HG03460 (cell line): ENCODE measurements at regions not wholly inside any gene's neighbourhood (a gene's known extent, or its start where the extent isn't known, plus 50 kb on each side); places are given as distances from the start of the nearest gene placed in this dataset.

Experiments
- ATAC-seq: cut with Tn5 transposase; IDR thresholded peaks from one replicate; pipeline ENCODE4 v1.9.1; 2021; ENCODE audit not compliant: unreplicated experiment

DNA sequence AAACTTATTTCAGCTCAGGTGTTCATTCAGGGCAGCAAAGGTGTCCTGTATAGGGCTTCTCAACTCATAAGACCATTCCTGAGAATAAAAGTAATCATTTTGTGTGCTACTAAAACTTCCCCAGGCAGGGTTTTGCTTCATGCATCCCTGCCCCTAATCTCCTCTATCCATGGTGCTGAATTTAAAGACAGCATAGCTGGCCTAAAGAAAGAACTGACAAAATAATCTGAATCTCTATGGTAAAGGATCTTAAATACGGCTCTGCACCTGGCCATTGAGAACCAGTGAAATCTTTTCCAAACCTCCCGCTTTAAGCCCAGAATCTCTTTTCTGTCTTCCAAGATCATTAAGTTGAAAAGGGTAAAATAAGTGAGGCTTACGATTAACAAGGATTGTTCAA, 292.1 kb upstream of the KLHL29 start:
- ATAC-seq = no peak

DNA sequence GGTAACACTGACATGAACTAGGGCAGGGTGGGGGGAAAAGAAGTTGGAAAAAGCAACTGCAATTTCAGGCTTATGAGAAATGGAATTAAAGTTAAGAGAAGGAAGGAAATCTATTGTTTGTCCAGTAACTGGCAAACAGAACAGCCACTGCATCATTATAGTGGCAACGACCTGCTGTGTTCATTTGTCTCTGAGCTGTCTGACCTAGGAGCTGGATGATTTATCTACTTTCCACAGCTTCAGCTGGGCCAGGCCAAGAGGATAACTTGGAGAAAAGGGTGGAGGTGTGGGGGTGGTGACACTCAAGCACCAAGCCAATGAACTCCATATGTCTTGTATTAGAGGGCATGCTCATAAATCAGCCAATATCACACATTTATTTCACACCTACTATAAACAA, 291.5 kb upstream of the KLHL29 start:
- no peak for ATAC-seq

DNA sequence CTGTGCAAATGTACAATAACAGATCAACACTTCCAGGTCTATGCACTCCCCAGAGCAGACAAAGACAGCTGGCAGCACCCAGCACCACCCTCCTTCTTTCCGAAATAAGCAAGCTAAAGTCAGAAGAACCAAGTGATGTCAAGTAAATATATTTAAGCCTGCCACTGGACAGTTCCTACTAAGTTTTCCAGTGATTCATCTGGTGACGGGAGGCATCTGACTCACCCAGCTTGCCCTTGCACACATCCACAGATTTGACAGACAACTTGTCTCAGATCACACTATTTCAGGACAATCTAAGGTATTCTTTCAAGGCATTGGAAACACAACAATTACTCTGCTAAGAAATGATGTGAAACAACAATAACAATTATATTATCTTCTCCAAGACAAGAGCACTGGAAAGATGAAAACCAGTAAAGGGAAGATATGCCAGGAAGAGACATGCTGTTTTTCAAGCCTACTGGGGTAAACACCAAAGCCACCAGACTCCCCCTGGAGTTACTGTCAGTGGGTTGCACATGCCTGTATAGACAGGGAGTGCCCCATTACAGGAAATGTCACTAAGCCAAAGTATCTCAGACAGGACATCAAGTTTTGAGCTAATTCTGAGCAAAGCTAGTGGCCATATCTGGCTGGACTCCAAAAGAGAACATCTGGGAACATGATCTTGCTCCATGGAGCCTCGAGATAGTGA, 287.9 kb upstream of the KLHL29 start:
- no peak for ATAC-seq

DNA sequence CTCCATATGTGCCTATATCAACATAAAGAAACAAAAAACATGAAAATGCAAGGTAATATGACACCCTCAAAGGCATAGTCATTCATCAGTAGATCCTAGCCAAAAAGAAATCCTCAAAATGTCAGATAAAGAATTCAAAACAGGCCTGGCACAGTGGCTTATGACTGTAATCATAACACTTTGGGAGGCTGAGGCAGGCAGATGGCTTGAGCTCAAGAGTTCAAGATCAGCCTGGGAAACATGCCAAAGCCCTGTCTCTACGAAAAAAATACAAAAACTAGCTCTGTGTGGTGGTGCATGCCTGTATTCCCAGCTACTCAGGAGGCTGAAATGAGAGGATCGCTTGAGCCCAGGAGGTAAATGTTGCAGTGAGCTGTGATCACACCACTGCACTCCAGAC, 284.6 kb upstream of the KLHL29 start:
- ATAC-seq = no peak

DNA sequence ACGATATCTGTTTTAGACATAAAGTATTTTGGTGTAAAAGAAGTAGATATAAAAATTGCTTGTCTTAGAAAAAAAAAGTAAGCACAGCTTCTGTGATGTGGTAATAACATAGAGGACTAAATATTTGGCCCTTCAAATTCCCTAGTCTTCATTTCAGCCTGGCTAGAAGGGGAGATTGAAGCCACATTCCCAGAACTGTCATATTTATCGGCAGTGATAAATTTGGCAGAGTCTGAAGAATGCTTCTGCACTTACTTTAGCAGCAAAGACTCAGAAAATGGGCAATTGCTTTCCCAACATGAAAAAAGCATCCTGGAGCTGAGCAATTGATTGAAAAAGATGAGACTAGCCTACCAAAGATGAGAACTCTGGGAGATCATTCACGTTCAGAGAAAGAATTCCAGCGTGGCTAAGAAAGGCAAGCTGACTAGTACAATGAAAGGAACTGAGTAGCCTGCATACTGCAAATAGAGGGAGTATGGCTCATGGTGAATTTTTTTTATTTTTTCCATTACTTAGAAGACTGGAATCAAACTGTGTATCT, 278.7 kb upstream of the KLHL29 start:
- ATAC-seq = no peak

DNA sequence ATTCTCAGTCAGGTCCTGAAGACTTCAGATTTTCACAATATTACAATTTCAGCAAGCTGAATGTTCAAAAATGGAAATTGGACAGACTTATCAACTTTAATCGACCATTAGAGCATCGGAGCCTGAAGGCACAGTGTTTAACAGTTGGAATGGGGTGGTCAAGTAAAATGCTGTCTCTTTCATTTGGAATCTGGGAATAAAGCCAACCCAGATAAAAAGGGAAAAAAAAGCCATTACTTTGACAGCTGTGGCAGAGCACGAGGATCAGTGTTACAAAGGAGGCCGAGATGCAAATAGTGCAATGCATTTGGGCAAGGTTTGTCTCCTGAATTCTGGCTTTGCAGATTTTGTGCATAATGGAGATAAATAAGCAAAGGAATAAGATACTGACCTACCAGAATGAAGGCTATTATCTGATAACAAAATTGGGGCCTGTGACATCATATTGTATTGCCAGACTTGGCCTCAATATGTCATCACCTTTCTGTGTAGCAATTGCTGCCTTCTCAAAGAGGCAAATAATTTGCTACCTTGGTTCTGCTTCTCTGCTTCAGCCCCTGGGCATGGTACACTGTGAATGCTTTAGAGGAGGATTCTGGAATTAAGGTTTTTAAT, 277.5 kb upstream of the KLHL29 start:
- no peak for ATAC-seq

DNA sequence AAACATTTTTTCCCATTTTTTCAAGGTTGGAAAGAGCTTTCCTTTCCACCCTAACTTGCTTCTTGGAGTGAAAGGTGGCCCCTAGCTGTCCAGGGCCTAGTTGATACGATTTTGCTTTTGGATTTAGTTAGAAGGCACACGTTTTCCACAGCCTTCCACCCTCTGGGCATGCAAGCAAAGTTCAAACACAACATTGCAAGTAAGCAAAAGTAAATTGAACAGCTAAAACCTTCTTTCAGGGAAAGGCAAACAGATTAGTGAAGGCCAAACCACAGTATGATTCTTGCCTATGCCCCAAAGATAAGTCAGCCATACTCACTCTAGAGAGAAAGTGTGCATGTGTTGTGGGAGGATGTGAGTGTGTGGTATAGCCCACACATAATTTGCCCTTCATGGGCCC, 273.7 kb upstream of the KLHL29 start:
- ATAC-seq = no peak

DNA sequence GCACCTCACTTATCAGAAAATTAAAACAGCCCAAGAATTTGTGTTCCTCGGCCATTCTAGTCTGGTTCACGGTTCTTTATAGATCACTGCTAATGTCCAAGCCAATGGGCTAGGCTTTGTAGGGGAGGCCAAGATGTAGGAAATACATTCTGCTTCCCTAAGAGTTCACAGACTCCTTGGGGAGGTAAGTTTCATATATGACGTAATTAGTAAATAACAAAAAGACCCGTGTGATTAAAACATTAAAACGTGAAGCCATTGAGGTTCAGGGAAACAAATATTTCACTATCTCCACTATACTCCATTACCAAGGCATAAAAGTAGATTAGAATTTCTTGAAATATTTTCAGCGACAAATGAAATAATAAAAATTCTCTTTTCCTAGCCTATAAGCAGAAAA, 272.5 kb upstream of the KLHL29 start:
- no peak for ATAC-seq

DNA sequence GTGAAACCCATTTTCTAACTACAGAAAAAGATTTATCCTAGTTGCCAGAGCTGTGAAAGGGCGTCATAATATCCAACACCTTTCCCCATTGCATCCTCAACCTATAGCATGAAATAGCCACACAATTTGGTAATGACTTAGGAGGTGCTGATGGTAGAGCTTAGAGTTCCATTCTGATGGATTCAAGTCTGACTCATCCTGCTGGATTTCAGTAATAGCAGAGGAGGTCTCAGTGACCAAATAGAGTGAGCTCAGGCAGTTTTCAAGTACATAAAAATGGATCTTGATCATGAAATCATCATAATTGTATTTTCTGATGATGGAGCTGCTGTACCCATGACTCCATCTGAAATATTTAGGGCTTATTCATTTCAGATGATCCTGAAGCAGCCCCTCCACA, 270.7 kb upstream of the KLHL29 start:
- ATAC-seq = no peak

DNA sequence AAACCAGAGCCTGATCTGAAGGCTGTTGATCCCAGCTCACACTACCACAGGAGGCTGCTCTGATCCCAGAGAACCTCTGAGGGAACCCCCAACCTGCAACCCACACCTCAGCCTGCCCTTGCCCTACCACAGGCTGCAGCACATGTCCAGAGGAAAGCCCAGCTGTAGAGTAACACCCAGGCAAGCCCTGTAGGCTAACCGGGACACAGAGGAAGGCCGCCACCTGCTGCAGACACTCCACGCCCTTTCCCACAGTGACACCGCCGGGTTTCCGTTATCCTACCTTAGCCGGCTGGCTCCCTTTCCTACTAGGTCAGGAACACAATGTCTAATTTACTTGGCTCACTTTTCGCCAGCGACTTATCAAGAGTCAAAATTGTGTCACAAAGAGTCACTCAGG, 266.7 kb upstream of the KLHL29 start:
- ATAC-seq = no peak

DNA sequence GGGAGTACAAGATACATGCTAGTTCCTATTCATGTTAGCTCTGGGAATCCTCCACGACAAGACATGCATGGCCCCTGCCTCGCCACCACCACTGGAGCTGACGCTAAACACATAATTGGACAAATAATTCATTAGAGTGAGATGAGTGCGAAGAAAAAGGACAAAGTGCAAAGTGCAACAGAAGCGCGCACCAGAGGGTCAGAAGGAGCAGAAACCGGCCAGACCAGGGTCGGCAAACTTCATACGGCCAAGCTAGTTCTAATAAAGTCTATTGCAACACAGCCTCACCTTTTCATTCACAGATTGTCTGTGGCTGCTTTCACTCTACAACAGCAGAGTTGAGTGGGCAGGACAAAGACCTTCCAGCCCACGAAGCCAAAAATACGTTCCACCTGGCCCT, 266.1 kb upstream of the KLHL29 start:
- ATAC-seq = no peak

DNA sequence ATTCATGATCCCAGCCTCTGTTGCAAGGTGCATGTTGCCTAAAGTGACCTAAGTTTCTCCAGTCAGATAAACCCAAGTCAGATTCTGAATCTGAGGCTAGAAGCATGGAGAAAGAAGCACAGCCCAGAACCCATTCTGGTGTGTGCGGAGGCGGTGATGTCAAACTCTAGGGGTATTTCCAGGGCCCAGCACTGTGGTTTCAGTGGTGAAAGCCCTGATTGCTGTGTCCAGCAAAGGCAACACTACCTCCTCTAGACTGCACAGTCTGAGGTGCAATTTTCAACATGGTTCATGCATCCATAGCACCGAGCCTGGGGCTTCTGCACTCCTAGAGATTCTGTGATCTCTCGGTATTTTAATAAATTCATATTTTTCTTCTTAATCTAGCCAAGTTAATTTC, 264.8 kb upstream of the KLHL29 start:
- no peak for ATAC-seq

DNA sequence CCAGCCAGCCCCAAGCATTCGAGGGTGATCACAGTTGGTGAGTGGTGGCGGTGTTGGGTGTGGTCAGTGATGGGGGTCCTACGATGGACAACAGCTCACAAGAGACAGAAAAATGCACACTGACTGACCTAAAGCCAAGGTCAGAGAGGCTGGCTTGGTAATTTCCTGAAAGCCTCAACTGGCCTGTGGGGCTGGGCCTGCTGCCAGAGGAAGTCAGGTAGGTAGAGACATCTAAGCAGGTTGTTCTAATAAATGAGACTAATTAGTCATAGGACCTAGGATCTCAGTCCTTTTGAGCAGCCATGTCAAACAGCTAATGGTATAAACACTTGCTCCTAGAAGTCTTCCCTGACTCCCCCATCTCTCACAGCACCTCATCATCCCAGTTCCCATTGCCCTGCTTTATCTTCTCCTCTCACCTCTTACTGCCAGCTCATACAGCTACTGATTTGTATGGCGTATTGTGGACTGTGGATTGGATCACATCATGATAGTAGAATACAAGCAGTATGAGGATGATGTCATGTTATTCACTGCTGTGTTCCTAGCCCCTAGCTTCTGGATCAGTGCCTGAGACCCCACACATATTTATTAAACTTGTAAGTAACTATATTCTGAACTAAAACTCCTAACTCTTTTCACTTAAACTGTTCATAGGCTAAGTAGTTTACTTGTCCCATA, 262.9 kb upstream of the KLHL29 start:
- ATAC-seq = no peak

DNA sequence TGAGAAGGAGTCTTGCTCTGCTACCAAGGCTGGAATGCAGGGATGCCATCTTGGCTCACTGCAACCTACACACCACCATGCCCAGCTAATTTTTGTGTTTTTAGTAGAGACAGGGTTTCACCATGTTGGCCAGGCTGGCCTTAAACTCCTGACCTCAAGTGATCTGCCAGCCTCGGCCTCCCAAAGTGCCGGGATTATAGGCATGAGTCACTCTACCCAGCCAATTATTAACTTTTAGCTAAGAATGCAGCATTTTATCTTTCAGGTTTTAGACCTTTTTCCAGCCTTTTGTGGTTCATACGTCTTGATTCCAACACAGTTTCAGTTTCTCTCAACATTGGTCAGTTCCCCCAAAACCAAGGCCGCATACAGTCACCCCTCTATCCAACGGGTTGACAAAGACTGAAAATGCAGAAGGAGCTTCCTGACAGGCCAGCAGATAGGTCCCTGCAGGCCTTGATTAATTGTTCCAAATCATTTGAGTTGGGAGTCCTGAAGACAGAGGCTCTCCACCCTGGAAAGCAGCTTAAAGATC, 262.2 kb upstream of the KLHL29 start:
- ATAC-seq = no peak

DNA sequence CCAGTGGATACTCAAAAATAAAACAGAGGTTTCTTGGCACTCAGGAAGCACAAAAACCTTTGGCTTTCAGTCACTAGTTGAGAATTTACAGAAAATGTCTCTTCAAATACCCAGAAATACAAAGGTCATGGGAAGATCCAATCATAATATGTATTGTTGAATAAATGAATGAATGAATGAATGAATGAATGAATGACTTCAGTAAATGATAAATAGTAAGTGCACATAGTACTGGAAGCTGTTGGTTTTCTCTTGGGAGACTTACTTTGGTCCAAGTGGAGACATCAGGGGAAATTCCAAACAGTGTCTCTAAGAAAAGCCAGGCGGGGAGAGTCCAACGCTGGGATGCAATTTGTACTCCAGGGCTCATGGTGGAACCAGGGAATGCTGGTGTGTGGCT, 261.3 kb upstream of the KLHL29 start:
- ATAC-seq = no peak

DNA sequence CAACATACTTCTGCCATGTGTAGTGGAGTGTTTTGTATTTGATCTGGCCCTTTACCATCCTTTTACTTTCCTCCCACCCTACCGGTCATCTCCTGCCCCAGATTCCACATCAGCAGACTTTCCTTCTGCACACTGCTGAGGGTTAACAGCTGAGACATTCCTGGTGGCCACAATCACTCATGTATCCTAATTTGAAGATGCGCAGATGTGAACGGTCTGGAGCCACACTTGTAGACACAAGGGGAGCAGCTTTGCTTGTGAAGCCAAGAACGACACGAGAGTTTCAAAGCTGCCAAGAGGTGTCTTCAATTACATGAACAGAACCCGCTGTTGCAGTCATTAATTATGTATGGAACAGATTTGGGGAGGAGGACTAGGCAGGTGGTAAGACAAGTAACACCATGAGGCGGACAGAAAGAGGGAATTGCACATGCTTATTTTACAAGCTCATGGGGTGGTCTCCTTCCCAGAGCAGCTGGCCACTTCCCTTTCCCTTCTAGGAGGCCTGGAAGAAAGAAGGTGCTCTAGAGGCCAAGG, 260.7 kb upstream of the KLHL29 start:
- no peak for ATAC-seq

DNA sequence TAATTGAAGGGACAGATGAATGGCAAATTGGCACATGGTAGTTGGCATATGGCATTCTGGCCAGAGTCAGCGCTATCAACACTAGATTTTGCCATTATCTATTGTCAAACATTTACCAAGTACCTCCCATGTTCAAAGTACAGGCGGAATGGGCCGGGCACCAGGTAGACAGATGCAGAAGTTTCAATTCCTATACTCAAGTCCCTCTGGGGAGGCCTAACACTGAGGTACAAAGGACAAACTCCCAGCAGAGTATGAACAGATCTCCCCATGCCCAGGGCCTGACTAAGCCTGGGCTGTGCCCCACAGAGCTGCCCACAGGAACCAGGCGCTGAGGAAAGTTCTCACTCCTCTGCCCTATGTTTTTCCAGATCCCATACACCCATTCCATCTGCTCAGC, 257.5 kb upstream of the KLHL29 start:
- ATAC-seq = no peak

DNA sequence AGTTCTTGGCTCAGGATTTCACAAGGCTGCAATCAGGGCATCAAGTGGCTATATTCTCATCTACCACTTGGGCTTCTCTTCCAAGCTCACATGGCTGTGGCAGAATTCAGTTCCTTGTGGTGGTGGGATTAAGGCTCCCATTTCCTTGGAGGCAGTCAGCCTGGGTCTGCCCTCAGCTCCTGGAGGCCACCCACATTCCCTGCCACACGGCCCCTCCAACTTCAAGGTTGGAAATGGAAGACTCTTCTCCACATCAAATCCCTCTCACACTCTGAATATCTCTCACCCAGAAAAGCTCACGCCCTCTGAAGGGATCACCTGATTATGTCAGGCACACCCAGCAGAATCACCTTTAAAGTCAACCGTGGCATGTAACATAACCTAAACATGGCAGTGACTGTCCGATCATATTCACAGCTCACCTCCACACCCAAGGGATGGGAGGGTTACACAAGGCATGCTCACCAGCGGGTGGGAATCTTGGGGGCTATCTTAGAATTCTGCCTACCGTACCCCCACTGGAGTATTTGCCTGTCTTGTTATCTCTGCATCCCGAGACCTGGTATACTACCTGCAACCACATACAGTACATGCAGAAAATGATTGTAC, 256.2 kb upstream of the KLHL29 start:
- no peak for ATAC-seq

DNA sequence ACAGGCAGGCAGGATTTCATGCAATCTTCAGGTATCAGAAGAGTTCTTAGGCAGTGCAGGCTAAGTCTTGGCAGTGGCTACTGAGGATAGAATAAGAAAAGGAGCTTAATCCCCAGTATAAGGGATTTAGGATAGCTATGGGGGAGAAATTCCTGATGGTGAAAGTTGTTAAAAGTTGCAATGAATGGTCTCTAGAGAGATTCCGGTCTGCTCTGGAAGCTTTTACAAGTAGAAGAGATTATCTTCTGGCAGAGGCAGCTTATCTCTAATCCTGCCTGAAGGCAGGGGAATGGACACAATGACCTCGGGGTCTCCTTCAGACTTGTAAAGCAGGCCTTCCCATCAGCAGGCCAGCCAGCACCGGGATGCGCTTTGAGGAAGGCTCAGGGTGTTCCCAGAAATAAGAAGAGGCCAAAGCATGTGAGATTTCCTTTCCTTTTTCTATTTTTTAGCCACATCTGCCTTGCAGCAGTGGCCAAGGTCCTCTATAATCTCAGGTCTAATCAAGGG, 253.9 kb upstream of the KLHL29 start:
- ATAC-seq = no peak

DNA sequence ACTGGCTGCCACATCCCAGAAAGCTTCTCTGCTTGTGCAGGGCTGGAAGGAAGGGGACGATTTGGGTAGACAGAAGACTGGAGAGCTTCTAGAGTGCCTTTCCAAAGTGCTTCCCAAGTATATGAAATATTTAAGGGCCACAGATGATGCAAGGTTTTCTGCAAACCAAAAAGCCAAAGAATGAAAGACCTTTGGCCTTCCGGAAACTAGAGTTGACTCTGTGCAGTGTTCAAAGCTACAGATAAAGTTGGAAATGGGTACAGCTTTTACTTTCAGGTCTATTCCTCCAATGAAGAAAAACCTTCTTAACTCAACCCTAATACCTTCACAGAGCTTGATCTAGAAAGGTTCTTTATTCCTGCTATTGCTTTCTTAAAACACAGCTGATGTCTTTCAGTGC, 253.0 kb upstream of the KLHL29 start:
- no peak for ATAC-seq
